ENCODE measurements at regions not wholly inside any gene's neighbourhood (a gene's known extent, or its start where the extent isn't known, plus 50 kb on each side); places are given as distances from the start of the nearest gene placed in this dataset.
A peak's percentile ranks its signal among the peaks of the same experiment; 100 is the strongest.
"Not testable (repeated sequence)": the region's sequence is repeated elsewhere in the genome, so short reads cannot be mapped to it uniquely, and the experiment has no call there.

DNA sequence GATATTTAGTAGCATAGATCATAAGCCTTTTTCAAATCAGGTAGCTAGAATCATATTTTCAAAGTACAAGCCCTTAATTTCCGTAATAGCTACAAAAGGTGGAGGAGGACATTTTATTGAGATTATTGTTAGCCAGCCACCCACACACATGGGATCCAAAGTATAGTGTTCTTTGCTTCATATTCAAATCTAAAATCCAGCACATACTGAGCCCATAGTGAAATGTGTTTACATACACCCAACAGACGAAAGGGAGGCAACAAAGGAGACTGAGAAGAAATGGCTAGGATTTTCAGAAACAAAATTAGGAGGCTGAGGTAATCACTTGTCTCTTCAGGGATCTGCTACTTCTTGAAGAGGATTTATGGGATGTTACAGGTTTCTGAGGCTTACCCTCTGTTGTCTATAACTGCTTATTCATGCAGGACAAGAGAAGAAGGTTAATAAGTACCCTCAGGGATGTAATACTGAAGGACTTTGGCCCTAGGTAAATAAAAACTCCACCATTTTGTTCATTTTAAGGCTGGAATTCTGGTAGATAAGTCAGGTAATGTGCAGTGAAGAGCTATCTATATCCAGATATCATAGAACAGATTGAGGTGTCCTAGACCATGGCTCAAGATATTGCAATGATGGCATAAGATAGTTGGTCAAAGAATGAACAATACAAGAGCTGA, 182.1 kb downstream of the SPDYE17 start:
- not testable (repeated sequence) for DNase-seq

DNA sequence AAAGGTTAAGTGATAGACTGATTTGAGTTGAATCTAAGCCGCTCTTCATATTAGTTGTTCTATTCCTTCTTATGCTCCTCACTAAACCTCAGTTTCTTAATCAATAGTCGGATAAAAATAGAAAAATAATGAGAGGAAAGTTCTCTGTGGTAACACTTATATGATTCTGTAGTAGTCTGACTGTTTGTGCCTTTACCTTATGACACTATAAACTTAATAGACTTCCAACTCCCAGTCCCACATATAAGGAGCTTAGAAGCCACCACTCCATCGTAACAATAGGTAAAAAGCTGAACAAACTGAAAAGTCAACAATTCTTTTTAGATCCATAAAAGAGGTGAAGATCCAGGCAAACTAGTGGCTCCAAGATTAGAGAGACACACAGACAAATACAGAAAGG, 192.3 kb downstream of the SPDYE17 start:
- DNase-seq = not testable (repeated sequence)

DNA sequence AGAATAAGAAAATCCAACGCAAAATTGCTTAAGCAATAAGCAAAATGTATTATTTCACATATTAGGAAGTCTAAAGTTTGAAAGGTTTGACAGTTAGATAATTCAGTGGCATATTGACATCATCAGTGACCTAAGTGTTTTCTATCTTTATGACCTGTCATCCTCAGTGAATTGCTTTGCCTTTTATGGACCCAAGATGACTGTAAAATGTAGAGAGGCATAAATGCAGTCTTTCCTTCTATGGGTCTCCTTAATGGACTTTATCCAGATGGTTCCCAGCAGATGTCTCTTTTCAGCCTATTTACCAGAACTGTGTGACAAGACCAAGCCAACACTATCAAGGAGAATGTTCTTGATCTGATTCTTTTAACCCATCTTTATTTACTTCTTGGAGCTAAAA, 192.9 kb downstream of the SPDYE17 start:
- DNase-seq = not testable (repeated sequence)

DNA sequence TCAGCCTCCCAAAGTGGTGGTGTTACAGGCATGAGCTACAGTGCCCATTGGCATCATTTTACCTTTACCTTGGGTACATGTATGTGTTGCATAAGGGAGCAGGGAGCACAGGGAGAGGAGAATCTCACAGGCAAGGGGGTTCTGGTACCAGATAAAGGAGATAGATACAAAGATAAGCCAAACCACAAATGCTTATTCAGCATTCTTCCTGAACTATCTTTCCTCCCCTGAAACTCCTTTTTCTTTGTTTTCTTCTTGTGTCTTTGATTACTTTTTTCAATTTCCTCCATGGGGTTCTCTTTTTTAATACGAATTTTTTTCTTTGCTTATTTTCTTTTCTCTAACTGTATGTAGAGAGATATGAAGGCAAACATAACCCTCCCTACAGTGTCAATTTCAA, 193.8 kb downstream of the SPDYE17 start:
- DNase-seq = not testable (repeated sequence)

DNA sequence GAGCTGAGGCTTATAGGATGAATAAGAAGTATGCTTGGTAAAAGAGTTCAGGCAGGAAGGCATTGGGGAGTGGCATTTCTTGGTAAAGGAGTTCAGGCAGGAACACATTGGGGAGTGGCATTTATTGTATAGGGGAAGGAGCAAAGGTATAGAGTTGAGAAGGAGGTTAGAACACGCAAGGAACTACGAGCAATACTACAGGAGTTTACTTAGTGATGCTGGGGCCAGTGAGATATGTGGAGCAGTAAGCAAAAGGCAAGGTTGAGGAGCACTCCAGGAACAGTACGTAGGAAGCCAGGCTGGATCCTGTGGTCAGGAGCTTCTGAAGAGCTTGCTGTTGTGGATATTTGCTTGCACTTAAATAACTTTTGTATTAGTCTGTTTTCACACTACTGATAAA, 202.2 kb upstream of the POMZP3 start:
- not testable (repeated sequence) for DNase-seq

DNA sequence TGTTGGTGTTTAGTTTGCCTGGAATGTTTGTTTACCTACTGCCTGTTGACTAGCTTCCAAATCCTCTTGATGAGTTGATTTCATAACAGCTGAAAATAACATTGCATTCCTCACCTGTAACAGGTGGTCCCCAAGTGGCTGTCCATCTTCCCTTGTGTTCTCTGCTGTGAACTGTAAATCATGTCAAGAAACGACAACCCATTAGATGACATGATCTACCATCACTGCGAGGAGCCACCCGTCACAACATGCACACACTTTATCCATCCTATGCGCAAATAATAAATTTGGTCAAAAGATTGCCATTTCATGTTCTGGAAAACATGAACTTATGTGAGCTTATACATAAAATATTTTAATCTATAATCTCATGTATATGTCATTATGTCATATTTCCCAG, 199.1 kb upstream of the POMZP3 start:
- DNase-seq = not testable (repeated sequence)

DNA sequence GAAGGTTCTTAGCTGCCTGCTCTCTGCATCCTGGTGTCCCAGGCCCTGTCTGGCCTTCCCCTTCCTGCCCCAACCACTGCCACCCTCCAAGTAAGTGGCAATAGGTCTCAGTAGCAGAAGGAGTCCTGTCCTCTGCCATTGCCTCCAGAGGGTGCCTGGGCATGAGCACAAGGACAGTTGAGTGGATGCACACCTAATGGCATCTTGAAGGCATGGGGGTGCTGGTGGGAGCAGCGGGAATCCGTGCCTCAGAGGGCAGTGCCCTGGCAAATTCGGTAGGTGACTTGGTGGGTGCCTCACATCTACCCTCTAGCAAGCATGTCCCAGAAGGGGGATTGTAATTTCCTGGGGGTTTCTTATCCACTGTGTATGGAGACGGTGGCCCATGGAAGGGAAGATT, 182.8 kb upstream of the POMZP3 start:
- not testable (repeated sequence) for DNase-seq

DNA sequence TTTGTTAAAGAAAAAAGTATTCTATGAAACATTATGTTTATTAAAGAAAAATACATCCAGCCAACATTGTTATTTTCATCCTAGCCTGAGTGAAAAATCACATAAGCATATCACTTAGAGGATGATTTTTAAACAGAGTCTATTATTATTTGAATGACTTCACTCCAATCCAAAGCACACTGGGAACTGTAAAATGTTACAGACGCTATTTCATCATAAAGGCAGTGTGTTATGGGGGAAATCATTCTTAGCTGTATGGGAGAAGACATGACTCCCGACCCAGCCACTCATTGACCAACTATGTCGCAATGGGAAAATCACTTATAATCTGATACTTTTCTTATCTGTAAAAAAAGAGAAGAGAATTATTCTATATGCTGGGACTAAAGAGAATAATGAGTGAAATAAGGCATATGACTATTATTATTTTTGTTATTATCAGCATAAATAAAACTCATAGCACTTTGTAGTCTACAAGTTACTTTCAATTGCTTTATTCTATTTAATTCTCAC, 180.6 kb upstream of the POMZP3 start:
- DNase-seq = not testable (repeated sequence)

DNA sequence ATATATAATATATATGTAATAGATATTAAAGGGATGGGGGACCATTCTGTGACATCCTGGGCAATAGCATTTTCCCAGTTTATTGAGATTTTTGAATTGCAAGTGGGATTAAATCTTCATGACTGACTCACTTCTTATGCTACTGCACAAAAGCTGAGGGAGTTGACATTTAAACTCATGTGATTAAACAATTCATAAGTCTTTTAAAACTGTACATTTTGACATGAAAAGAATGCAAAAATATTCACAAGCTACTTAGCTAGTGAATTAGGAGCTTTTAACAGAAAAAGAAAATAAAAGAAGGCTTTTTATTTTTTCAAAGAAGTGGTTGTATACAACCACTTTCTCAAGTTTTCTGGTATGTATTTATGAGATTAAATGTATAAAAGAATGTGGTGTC, 179.4 kb upstream of the POMZP3 start:
- not testable (repeated sequence) for DNase-seq

DNA sequence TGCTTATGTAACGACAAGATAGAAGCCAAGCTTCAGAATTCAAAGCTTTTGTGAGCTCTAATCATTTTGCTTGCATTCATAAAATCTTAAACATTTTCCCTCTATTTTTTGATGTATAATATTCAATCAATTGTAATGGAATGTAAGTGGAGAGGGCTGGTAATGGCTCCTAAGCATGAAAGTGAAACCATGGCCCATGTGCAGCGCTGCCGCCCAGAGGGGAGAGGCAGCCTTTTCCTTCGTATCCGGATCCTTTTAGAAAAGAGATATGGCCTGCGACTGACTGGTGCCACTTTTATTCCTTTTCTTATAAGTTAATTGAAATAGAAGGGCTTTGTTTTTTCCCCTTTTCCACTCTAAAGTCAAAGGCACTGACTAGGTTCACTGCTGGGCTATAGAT, 178.9 kb upstream of the POMZP3 start:
- not testable (repeated sequence) for DNase-seq

DNA sequence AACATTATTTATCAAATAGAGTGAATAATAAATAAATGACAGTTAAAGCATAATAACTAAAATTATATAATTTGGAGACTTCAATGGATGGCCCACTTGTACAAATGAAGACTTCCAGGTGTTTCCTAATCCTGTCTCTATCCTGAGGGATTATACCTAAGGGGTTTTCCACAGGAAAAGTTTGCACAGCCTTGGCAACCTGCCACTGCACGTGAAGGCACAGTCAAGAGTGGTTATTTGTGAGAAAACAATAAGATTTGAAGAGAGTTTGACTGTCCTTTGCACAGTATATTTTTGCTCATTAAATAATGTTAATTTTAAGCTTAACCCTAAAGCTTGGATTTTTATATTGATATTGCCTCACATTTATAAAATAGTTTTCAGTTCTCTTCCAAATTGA, 178.2 kb upstream of the POMZP3 start:
- DNase-seq = not testable (repeated sequence)

DNA sequence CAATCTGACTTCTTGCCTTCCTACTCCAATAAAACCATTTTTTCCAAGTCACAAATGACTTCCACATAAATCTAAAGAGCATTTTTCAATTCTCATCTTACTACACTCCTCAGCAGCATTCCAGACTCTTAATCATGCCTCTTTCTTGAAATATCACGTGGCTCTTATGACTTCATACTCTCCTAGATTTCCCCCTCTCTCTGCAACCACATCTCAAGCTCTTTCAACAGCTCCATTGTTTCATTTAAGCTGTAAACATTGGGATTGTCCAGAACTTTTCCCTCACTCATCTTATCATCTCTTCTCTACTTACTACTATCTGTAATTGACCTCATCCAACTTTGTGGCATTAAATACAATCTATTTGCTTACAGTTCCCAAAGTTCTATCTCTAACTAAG, 170.6 kb upstream of the POMZP3 start:
- peak; percentile 1 for DNase-seq

DNA sequence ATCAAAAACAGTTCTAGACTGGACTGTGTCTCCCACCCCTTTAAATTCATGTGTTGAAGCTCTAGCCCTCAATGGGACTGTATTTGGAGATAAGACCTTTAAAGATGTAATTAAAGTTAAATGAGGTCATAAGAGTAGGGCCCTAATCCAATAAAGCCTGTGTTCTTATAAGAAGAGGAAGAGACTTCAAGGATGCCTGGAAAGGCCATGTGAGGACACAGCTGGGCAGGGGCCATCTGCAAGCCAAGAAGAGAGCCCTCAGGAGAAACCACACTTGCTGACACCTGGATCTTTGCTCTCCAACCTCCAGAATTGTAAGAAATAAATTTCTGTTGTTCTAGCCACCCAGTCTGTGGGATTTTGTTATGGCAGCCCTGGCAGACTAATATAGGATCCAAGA, 153.6 kb upstream of the POMZP3 start:
- not testable (repeated sequence) for DNase-seq

DNA sequence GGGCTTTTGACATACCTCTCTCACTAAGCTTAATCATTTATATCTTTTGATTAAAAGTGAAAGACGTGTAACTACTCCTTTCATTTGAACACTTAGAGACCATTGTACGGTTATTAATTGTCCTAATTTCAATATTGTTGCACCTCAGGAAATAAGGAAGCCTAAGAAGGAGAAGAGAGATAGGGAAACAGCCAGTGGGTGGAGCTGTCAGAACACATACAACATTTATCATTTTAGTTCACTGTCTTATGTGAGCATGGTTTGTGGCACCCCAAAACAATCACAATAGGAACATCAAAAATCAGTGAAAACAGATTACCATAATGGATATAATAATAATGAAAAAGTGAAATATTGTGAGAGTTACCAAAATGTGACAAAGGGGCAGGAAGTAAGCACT, 147.2 kb upstream of the POMZP3 start:
- not testable (repeated sequence) for DNase-seq

DNA sequence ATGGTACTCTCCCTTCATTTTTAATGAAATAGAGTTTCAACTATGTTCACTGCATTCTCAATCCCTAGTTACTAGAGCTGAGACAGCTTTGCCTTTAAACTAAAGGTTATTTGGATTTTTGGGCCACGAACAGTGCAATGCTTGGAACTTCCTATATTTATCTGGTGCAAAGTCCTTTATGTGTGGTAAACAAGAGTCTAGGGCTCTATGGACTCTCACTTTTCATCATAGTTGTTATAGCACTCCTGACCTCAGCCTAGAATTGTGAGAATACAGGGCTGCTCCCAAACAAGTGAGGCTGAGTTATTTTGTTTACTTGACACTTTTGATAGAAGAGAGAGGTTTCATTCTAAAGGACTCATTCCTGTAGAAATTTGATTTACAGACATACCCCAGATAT, 144.9 kb upstream of the POMZP3 start:
- not testable (repeated sequence) for DNase-seq

DNA sequence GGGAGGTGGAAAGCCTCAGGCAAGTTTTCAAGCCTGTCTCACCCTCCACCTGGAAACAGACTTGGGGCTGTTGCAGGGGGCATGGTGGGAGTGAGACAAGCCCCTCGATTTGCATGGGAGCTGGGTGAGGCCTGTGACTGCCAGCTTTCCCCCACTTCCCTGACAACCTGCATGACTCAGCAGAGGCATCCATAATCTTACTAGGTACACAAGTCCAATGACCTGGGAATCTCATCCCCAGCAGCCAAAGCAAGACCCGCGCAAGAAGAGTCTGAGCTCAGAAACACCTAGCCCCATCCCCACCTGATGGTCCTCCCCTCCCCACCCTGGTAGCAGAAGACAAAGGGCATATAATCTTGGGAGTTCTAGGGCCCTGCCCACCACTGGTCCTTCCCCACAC, 136.9 kb upstream of the POMZP3 start:
- not testable (repeated sequence) for DNase-seq

DNA sequence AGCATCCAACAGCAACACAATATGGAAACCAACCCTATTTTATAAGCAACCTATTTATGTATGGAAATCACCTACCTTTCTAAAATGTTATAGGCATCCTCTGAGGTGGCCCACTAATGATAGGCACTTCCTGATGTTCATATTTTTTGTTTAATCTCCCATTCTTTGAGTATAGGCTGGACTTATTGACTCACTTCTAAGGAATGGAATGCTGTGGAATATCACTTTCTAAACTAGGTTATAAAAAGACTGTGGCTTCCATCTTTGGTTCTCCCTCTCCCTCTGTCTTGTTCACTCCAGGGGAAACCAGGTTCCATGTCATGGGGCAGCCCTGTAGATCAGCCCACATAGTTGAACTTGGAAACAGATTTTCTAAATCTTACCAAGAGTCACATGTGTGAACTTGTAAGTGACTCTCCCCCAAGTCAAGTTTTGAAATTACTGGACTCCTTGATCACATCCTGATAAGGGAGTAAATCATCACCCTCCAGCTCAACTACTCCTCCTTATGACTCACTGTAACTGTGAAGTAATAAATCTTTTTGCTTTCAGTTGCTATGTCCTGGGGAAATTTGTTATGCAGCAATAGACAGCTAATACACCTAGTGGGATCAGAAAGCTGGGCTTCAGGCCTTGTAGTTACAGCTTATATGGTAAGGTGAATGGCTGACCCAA, 133.6 kb upstream of the POMZP3 start:
- DNase-seq = peak; percentile 40

DNA sequence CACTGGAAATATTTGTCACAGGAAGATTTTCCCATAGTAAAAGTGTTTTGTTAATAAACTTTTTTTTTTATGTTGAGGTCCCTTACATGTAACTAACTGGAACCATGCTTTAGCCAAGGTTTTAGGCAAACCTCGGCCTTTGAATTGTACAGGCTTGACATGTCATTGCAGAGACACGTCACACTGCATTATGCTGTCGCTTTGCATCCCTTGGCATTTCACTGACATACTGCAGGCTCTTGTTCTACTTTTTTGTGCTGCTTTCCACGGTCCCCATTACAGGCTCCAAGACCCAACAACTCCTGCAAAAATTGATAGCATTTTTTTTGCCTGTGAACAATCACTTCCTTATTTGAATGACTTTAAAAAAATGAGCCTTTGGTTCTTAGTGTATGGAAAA, 112.5 kb upstream of the POMZP3 start:
- not testable (repeated sequence) for DNase-seq

DNA sequence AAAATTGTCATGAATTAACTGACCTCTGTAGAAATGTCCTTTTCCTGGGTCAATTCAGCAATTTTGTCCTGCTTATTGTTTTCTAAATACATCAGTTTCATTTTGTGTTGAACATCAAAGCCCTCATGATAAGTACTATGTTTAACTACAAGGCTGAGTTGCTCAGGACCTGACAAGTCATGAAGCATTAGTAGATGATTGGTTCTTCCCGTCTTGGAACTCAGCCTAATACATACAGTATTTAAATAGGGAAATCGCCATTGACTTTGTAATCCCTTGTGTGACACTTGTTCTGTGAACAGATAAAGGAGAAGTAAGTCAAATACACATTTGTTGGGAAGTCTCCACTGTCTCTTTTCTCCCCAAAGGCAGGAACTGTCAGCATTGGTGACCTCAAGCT, 109.6 kb upstream of the POMZP3 start:
- DNase-seq = not testable (repeated sequence)

DNA sequence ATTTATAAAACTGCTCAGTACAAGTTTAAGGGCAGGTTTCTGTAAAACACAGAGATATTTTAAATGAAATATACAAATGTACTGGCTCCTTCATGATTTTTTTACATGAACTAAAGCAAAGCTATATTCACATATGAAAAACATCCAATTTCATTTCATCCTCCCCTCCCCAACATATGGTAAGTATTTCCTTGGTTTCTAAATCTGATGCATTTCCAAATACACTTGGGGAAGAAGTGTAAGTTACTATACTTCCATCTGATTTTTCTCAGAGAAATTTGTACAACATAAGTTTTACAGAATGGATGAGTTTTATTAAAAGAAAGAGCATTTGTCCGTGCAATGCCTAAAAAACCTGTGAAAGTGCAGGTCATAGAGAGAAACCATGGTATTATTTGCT, 109.0 kb upstream of the POMZP3 start:
- DNase-seq = not testable (repeated sequence)

DNA sequence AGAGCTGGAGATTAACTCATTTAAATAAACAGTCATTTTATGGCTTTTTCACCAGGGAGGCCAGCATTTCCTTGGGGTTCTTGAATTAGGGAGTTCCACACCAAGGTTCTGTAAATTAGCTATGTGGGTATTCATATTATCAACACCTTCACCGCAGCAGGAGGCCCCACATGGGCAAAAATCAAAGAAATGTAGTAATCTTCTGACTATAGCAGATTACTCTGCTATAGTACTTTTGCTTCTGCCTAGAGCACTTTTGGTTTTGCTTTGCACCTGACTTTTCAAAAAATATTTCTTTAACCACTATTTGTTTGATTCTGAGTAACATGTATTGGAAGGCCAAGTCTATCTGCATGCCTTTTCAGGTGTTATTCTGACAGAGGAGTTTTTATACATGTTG, 108.6 kb upstream of the POMZP3 start:
- not testable (repeated sequence) for DNase-seq

DNA sequence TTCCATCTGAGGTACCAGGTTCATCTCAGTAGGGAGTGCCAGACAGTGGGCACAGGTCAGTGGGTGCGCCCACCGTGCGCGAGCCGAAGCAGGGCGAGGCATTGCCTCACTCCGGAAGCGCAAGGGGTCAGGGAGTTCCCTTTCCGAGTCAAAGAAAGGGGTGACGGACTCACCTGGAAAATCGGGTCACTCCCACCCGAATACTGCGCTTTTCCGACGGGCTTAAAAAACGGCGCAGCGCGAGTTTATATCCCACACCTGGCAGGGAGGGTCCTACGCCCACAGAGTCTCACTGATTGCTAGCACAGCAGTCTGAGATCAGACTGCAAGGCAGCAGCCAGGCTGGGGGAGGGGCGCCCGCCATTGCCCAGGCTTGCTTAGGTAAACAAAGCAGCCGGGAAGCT, 101.5 kb upstream of the POMZP3 start:
- not testable (repeated sequence) for DNase-seq

DNA sequence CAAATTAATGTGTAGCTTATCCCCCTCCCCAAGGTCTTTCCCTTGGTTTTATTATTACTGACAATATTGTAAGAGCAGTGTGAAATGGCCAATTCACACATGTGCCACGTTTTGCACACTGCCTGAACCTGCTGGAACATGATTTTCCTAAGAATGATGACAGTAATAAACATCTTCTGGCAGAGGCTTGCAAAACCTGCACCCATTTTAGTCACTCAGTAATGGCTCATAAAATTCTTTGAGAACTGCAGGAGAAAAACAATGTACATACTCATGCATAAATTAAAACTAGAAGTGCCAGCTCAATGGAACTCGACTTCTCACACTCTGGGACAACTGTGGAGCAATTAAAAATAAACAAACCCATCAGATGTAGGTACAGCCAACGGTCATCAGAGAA, 96.8 kb upstream of the POMZP3 start:
- DNase-seq = not testable (repeated sequence)

DNA sequence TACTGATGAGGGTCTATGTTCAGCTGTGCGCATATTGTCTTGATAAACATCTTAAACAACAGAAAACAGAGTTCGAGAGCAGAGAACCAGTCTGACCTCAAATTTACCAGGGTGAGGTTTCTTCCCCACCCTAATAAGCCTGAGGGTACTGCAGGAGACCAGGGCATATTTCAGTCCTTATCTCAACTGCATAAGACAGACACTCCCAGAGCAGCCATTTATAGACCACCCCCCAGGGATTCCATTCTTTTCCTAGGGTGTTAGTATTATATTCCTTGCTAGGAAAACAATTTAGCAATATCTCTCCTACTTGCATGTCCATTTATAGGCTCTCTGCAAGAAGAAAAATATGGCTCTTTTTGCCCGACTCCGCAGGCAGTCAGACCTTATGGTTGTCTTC, 89.5 kb upstream of the POMZP3 start:
- not testable (repeated sequence) for DNase-seq
